ENCODE measurements at regions not wholly inside any gene's neighbourhood (a gene's known extent, or its start where the extent isn't known, plus 50 kb on each side); places are given as distances from the start of the nearest gene placed in this dataset.

- TF ChIP-seq CTCF (IDR thresholded peaks at IDR 0.05; ENCODE audit: insufficient read depth, low read length) (no peak), POLR2AphosphoS5 (IDR thresholded peaks at IDR 0.05; ENCODE audit: low read depth) (no peak), GABPA (IDR thresholded peaks at IDR 0.05; ENCODE audit: low read depth) (no peak), SPI1 (IDR thresholded peaks at IDR 0.05; ENCODE audit: borderline replicate concordance, low read depth) (no peak), REST (IDR thresholded peaks at IDR 0.05; ENCODE audit: insufficient replicate concordance, low read depth) (no peak)
Observed at GRCh38 chr10:33632432-33632831, 298.0 kb upstream of the NRP1 start.

Measured in HL-60 (cell line).